Midbrain (tissue), 1 donor: ENCODE measurements at regions not wholly inside any gene's neighbourhood (a gene's known extent, or its start where the extent isn't known, plus 50 kb on each side); places are given as distances from the start of the nearest gene placed in this dataset.
"Not testable (repeated sequence)": the region's sequence is repeated elsewhere in the genome, so short reads cannot be mapped to it uniquely, and the experiment has no call there.

ENCODE experiments used
- DNase-seq: peaks from one replicate; lab custom pipeline; 2025; lab: John Stamatoyannopoulos, UW

GRCh38 chr6:158881884-158882283, 62.7 kb upstream of the EZR start:
- DNase-seq, result not testable (repeated sequence)

- DNase-seq, result not testable (repeated sequence)
Measured at GRCh38 chr6:158881276-158881675, 62.1 kb upstream of the EZR start.

GRCh38 chr6:158879180-158879579, 60.0 kb upstream of the EZR start:
- DNase-seq, result no peak

- no peak for DNase-seq
Measured at GRCh38 chr6:158877716-158878115, 58.5 kb upstream of the EZR start.

GRCh38 chr6:158876886-158877285, 57.7 kb upstream of the EZR start:
- DNase-seq, result no peak

- DNase-seq, result no peak
Measured at GRCh38 chr6:158870649-158870957, 51.4 kb upstream of the EZR start.

GRCh38 chr6:158869826-158870648, 50.9 kb upstream of the EZR start:
- DNase-seq, result peak; percentile 24

- DNase-seq, result peak; percentile 45
Measured at GRCh38 chr6:158868890-158869825, 50.0 kb upstream of the EZR start.
